A673 (cell line): ENCODE measurements at regions not wholly inside any gene's neighbourhood (a gene's known extent, or its start where the extent isn't known, plus 50 kb on each side); places are given as distances from the start of the nearest gene placed in this dataset.

Experiments
- BruUV-seq: library from RNA; stranded (reverse); fragments of 400-500 nt; replicated peaks from 2 replicates; lab custom pipeline; 2021; lab: Mats Ljungman, UMichigan
- CTCF ChIA-PET: fragments of 300-600 bp; sonication (Branson Sonifier 250); formaldehyde crosslinking; loops from one replicate; lab custom pipeline; 2022; ENCODE audit warnings: antibody characterized with exemption; lab: Charles Lee
- POLR2A ChIA-PET: fragments of 300-600 bp; sonication (Branson Sonifier 250); formaldehyde crosslinking; loops from one replicate; lab custom pipeline; 2022; ENCODE audit warnings: antibody characterized with exemption; ENCODE audit not compliant: low non-redundant PET; lab: Charles Lee
- DNase-seq: peaks from one replicate; pipeline ENCODE4 v3.0.0-alpha.2; 2015; ENCODE audit warnings: low spot score
- H3K27ac ChIP-seq: fragments of 200-600 bp; sonication (generic); 2 replicates; pipeline ENCODE4 v1.5.1; 2016; ENCODE audit warnings: mixed run types, low read depth, mild to moderate bottlenecking, mixed read lengths, antibody characterized with exemption, low read length; ENCODE audit not compliant: poor library complexity, severe bottlenecking
- H3K27me3 ChIP-seq: fragments of 200-600 bp; sonication (generic); replicated peaks from 2 replicates; pipeline ENCODE4 v1.6.1; 2017; ENCODE audit warnings: mixed run types, low read depth, mild to moderate bottlenecking, mixed read lengths, antibody characterized with exemption, low read length; ENCODE audit not compliant: insufficient read depth, poor library complexity
- H3K36me3 ChIP-seq: fragments of 200-600 bp; sonication (generic); 2 replicates; pipeline ENCODE4 v1.6.1; 2016; ENCODE audit warnings: mixed run types, mild to moderate bottlenecking, mixed read lengths, antibody characterized with exemption, low read length; ENCODE audit not compliant: insufficient read depth, poor library complexity, severe bottlenecking
- H3K4me1 ChIP-seq: fragments of 200-600 bp; sonication (generic); 2 replicates; pipeline ENCODE4 v1.6.1; 2017; ENCODE audit warnings: mixed run types, mild to moderate bottlenecking, mixed read lengths, antibody characterized with exemption, low read length; ENCODE audit not compliant: insufficient read depth, poor library complexity, severe bottlenecking
- H3K4me3 ChIP-seq: fragments of 200-600 bp; sonication (generic); 2 replicates; pipeline ENCODE4 v1.5.1; 2016; ENCODE audit warnings: low read depth, mixed run types, mild to moderate bottlenecking, mixed read lengths, low read length; ENCODE audit not compliant: poor library complexity, severe bottlenecking
- H3K9me3 ChIP-seq: fragments of 200-600 bp; sonication (generic); 2 replicates; pipeline ENCODE4 v1.6.1; 2016; ENCODE audit warnings: mixed run types, low read depth, mild to moderate bottlenecking, mixed read lengths, antibody characterized with exemption, low read length; ENCODE audit not compliant: poor library complexity, severe bottlenecking
- EZH2 ChIP-seq: fragments of 200-600 bp; sonication (generic); IDR thresholded peaks from 2 replicates; pipeline ENCODE4 v1.6.1; 2017; ENCODE audit warnings: borderline replicate concordance, low read depth, mild to moderate bottlenecking, mixed read lengths, antibody characterized with exemption, low read length; ENCODE audit not compliant: poor library complexity, severe bottlenecking
- intact Hi-C: fragments of 100-400 bp; cut with micrococcal nuclease; formaldehyde crosslinking; loops from one replicate; pipeline ENCODE4 v1.10.0; 2022; ENCODE audit not compliant: unreplicated experiment
- TF ChIP-seq, protein P1 (sequence below): fragments of 300-800, 200-600 bp; sonication (generic); conservative IDR thresholded peaks from 2 replicates; pipeline ENCODE4 v1.5.1; 2017; ENCODE audit warnings: low read depth, mild to moderate bottlenecking, antibody characterized with exemption, low read length, moderate library complexity, mixed read lengths

- H3K27ac ChIP-seq, result no peak overlapping the region
- TF ChIP-seq, protein P1, sequence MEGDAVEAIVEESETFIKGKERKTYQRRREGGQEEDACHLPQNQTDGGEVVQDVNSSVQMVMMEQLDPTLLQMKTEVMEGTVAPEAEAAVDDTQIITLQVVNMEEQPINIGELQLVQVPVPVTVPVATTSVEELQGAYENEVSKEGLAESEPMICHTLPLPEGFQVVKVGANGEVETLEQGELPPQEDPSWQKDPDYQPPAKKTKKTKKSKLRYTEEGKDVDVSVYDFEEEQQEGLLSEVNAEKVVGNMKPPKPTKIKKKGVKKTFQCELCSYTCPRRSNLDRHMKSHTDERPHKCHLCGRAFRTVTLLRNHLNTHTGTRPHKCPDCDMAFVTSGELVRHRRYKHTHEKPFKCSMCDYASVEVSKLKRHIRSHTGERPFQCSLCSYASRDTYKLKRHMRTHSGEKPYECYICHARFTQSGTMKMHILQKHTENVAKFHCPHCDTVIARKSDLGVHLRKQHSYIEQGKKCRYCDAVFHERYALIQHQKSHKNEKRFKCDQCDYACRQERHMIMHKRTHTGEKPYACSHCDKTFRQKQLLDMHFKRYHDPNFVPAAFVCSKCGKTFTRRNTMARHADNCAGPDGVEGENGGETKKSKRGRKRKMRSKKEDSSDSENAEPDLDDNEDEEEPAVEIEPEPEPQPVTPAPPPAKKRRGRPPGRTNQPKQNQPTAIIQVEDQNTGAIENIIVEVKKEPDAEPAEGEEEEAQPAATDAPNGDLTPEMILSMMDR, result no peak
- TF ChIP-seq EZH2, result no peak
- no peaks in the 10 kb centered on the region for H3K36me3 ChIP-seq
- ChIA-PET CTCF (no interaction called here), POLR2A (no interaction called here)
- no peaks in the 10 kb centered on the region for H3K9me3 ChIP-seq
- H3K27me3 ChIP-seq, result no peaks in the 10 kb centered on the region
- no peak for DNase-seq
- no peaks in the 10 kb centered on the region for H3K4me1 ChIP-seq
- BruUV-seq, result no TSS peak
- intact Hi-C loops, result no loop called here
- H3K4me3 ChIP-seq, result no peak overlapping the region
Measured at GRCh38 chr7:80008039-80008438, 126.6 kb upstream of the GNAI1 start.

DNA sequence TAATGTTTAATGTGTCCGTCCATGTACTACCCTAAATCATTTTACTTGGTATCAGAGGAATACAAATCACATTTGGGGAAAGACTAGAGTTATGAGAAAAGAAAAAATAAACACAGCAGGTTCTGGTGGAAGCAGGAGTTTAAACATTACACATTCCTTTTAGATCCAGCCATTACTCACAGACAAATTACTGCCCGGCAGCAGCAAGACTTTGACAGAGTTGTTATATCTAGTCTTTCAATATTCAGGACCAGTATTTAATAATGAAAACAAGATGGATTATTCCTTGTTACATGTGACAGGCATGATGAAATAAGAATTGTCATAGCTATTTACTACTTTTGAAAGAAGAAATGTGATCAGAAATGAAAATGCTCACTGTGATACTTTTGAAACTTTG lies 131.8 kb upstream of the GNAI1 start:
- CTCF ChIA-PET, result no interaction called here
- no peaks in the 10 kb centered on the region for H3K36me3 ChIP-seq
- BruUV-seq, result no TSS peak
- H3K4me3 ChIP-seq, result no peak overlapping the region
- no peaks in the 10 kb centered on the region for H3K9me3 ChIP-seq
- intact Hi-C loops, result no loop called here
- TF ChIP-seq, protein P1, result no peak
- no peak for TF ChIP-seq EZH2
- POLR2A ChIA-PET, result no interaction called here
- no peaks in the 10 kb centered on the region for H3K4me1 ChIP-seq
- H3K27me3 ChIP-seq, result peaks cover 4% of the 10 kb centered on the region
- no peak overlapping the region for H3K27ac ChIP-seq
- DNase-seq, result no peak

- H3K27me3 ChIP-seq, result peaks cover 4% of the 10 kb centered on the region
- no TSS peak for BruUV-seq
- no peak for DNase-seq
- CTCF ChIA-PET, result no interaction called here
- TF ChIP-seq EZH2, result no peak
- TF ChIP-seq, protein P1, result no peak
- no peak overlapping the region for H3K27ac ChIP-seq
- no peaks in the 10 kb centered on the region for H3K36me3 ChIP-seq
- POLR2A ChIA-PET, result no interaction called here
- no peak overlapping the region for H3K4me3 ChIP-seq
- H3K4me1 ChIP-seq, result no peaks in the 10 kb centered on the region
- no peaks in the 10 kb centered on the region for H3K9me3 ChIP-seq
- intact Hi-C loops, result no loop called here
Measured at GRCh38 chr7:79998363-79998762, 136.3 kb upstream of the GNAI1 start.
